Neural cell (in vitro differentiated cells): ENCODE measurements at regions not wholly inside any gene's neighbourhood (a gene's known extent, or its start where the extent isn't known, plus 50 kb on each side); places are given as distances from the start of the nearest gene placed in this dataset.

Source experiments
- EP300 ChIP-seq: fragments of 450-650 bp; conservative IDR thresholded peaks from 2 replicates; pipeline ENCODE4 v1.6.1; 2014; ENCODE audit warnings: antibody characterized with exemption, mild to moderate bottlenecking, moderate library complexity; ENCODE audit not compliant: poor library complexity, severe bottlenecking
- EZH2 ChIP-seq: fragments of 200-600, 300-800 bp; shearing (Covaris generic), sonication (generic); IDR thresholded peaks from 2 replicates; pipeline ENCODE4 v1.6.1; 2014; ENCODE audit warnings: antibody characterized with exemption, low read length, borderline replicate concordance, mild to moderate bottlenecking; ENCODE audit not compliant: insufficient read depth, poor library complexity, severe bottlenecking
- MXI1 ChIP-seq: fragments of 450-650 bp; conservative IDR thresholded peaks from 2 replicates; pipeline ENCODE4 v1.6.1; 2014; ENCODE audit warnings: antibody characterized with exemption, mild to moderate bottlenecking; ENCODE audit not compliant: poor library complexity, severe bottlenecking
- POLR2AphosphoS5 ChIP-seq: IDR thresholded peaks from 2 replicates; pipeline ENCODE4 v1.6.1; 2012
- RAD21 ChIP-seq: fragments of 450-650 bp; conservative IDR thresholded peaks from 2 replicates; pipeline ENCODE4 v1.6.1; 2014; ENCODE audit warnings: antibody characterized with exemption, mild to moderate bottlenecking, moderate library complexity
- SMC3 ChIP-seq: fragments of 450-650 bp; conservative IDR thresholded peaks from 2 replicates; pipeline ENCODE4 v1.6.1; 2014; ENCODE audit warnings: antibody characterized with exemption, mild to moderate bottlenecking, moderate library complexity; ENCODE audit not compliant: poor library complexity
- TAF1 ChIP-seq: IDR thresholded peaks from 2 replicates; pipeline ENCODE4 v1.6.1; 2012; ENCODE audit warnings: low read depth
- TF ChIP-seq, protein P1 (sequence below): fragments of 450-650 bp; IDR thresholded peaks from 2 replicates; pipeline ENCODE4 v1.5.1; 2014; ENCODE audit warnings: antibody characterized with exemption, mild to moderate bottlenecking, moderate library complexity; ENCODE audit not compliant: poor library complexity, severe bottlenecking
- TF ChIP-seq, protein P2 (sequence below): IDR thresholded peaks from 2 replicates; pipeline ENCODE4 v1.6.1; 2012; ENCODE audit warnings: borderline replicate concordance

DNA sequence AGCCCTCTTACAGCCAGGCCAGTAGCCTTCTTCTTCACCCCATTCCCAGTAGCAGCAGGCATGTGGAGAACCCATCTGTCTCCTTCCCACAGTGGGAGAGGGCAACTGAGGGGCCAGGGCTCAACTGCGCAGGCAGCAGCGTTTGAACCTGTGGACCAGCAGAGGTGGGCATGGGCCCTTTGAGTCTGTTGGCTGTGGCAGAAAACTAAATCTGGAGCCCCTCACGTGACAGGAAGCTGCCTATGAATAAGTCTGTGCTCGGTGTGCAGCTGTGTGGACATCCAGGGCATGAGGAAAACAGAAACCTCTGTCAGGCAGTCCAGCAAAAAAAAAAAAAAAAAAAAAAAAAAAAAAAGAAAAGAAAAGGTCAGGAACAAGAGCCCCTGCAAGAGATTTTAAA, 189.2 kb upstream of the NR3C1 start:
- TF ChIP-seq, protein P1, sequence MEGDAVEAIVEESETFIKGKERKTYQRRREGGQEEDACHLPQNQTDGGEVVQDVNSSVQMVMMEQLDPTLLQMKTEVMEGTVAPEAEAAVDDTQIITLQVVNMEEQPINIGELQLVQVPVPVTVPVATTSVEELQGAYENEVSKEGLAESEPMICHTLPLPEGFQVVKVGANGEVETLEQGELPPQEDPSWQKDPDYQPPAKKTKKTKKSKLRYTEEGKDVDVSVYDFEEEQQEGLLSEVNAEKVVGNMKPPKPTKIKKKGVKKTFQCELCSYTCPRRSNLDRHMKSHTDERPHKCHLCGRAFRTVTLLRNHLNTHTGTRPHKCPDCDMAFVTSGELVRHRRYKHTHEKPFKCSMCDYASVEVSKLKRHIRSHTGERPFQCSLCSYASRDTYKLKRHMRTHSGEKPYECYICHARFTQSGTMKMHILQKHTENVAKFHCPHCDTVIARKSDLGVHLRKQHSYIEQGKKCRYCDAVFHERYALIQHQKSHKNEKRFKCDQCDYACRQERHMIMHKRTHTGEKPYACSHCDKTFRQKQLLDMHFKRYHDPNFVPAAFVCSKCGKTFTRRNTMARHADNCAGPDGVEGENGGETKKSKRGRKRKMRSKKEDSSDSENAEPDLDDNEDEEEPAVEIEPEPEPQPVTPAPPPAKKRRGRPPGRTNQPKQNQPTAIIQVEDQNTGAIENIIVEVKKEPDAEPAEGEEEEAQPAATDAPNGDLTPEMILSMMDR, result no peak
- TF ChIP-seq POLR2AphosphoS5, result no peak
- no peak for TF ChIP-seq EZH2
- no peak for TF ChIP-seq MXI1
- TF ChIP-seq RAD21, result no peak
- no peak for TF ChIP-seq TAF1
- no peak for TF ChIP-seq SMC3
- TF ChIP-seq EP300, result no peak
- TF ChIP-seq, protein P2, sequence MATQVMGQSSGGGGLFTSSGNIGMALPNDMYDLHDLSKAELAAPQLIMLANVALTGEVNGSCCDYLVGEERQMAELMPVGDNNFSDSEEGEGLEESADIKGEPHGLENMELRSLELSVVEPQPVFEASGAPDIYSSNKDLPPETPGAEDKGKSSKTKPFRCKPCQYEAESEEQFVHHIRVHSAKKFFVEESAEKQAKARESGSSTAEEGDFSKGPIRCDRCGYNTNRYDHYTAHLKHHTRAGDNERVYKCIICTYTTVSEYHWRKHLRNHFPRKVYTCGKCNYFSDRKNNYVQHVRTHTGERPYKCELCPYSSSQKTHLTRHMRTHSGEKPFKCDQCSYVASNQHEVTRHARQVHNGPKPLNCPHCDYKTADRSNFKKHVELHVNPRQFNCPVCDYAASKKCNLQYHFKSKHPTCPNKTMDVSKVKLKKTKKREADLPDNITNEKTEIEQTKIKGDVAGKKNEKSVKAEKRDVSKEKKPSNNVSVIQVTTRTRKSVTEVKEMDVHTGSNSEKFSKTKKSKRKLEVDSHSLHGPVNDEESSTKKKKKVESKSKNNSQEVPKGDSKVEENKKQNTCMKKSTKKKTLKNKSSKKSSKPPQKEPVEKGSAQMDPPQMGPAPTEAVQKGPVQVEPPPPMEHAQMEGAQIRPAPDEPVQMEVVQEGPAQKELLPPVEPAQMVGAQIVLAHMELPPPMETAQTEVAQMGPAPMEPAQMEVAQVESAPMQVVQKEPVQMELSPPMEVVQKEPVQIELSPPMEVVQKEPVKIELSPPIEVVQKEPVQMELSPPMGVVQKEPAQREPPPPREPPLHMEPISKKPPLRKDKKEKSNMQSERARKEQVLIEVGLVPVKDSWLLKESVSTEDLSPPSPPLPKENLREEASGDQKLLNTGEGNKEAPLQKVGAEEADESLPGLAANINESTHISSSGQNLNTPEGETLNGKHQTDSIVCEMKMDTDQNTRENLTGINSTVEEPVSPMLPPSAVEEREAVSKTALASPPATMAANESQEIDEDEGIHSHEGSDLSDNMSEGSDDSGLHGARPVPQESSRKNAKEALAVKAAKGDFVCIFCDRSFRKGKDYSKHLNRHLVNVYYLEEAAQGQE, result no peak
